ENCODE measurements at regions not wholly inside any gene's neighbourhood (a gene's known extent, or its start where the extent isn't known, plus 50 kb on each side); places are given as distances from the start of the nearest gene placed in this dataset.

DNA sequence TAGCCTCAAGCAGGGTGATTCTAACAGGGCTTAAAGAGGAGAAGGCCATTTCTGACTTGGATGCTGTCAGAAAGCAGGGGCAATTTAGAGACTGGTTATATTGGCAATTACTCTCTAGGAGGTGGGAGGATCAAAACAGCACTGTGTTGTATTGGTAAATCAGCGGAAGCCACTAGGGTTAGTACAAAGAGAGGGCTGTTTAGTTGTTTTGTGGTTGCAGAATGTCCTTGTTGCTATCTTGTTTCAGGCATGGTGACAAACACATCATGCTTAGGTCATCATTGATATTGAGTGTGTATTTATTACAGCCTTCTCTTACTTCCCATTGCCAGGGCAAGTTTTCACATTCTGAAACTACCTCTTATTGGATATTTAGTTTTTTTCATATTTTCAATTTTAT, 165.3 kb downstream of the TAF11L14 start:
- Histone ChIP-seq H3K4me1 (replicated peaks in 1 of 4; ENCODE audit: control insufficient read depth in 3 of 4, insufficient read depth in 4 of 4, low read length in 3 of 4) (peaks cover 0 to 6% (median 0%) of the 10 kb centered on the region in 4 experiments; a peak in 2 of 7 replicates), H3K18ac (ENCODE audit: extremely low read depth, low read length) (no peak overlapping the region), H4K91ac (replicated peaks; ENCODE audit: insufficient read length, low read length) (no peak overlapping the region), H2BK5ac (ENCODE audit: low read depth, low read length) (no peak overlapping the region), H4K5ac (ENCODE audit: insufficient read length, low read depth, low read length) (no peak overlapping the region), H4K8ac (ENCODE audit: extremely low read depth, insufficient read depth, low read length) (no peak overlapping the region), H3K4ac (replicated peaks; ENCODE audit: insufficient read length, low read depth, low read length) (no peak overlapping the region), H2BK120ac (replicated peaks; ENCODE audit: low read depth, low read length) (no peak overlapping the region), H3K9ac (replicated peaks in 1 of 4; ENCODE audit: extremely low read depth in 1 of 4, low read depth in 3 of 4, low read length in 3 of 4) (no peak overlapping the region), H3K36me3 (ENCODE audit: control insufficient read depth in 2 of 4, insufficient read depth in 4 of 4, low read length in 3 of 4) (no peaks in the 10 kb centered on the region; a peak in 1 of 8 replicates), H2BK20ac (ENCODE audit: low read length) (no peak overlapping the region), H3K9me3 (ENCODE audit: insufficient read depth in 2 of 2, low read depth in 1 of 2, low read length in 1 of 2) (no peaks in the 10 kb centered on the region), H3K14ac (ENCODE audit: insufficient read length) (no peak overlapping the region), H3K79me2 (ENCODE audit: control insufficient read depth in 1 of 2, insufficient read depth in 2 of 2, low read length in 2 of 2) (no peaks in the 10 kb centered on the region), H4K20me1 (replicated peaks in 1 of 2; ENCODE audit: control insufficient read depth in 1 of 2, insufficient read depth in 2 of 2, low read length in 2 of 2) (no peaks in the 10 kb centered on the region), H2BK15ac (ENCODE audit: low read length) (no peak overlapping the region), H3K4me3 (ENCODE audit: extremely low read depth in 1 of 4, insufficient read depth in 2 of 4, low read depth in 3 of 4, low read length in 4 of 4) (no peak overlapping the region), H2AFZ (ENCODE audit: low read length) (no peak overlapping the region), H3K27ac (ENCODE audit: low read depth, low read length) (no peak overlapping the region), H3K56ac (replicated peaks; ENCODE audit: insufficient read length, low read depth, low read length) (no peak overlapping the region), H3K27me3 (replicated peaks in 1 of 4; ENCODE audit: control insufficient read depth in 3 of 4, extremely low read depth in 1 of 4, insufficient read depth in 3 of 4, low read length in 3 of 4) (no peaks in the 10 kb centered on the region), H2AK5ac (ENCODE audit: low read depth, low read length) (no peak overlapping the region), H3K4me2 (ENCODE audit: insufficient read depth in 1 of 2, low read depth in 2 of 2, low read length in 2 of 2) (no peak overlapping the region), H3K23ac (ENCODE audit: insufficient read length) (no peak overlapping the region), H2BK12ac (ENCODE audit: low read depth, low read length) (no peak overlapping the region), H3K23me2 (ENCODE audit: low read depth, low read length) (no peaks in the 10 kb centered on the region), H3K79me1 (ENCODE audit: low read depth, low read length) (no peaks in the 10 kb centered on the region)
- no peak for TF ChIP-seq GTF2F1 (IDR thresholded peaks at IDR 0.05; ENCODE audit: borderline replicate concordance, low read depth, low read length)
- no peak for TF ChIP-seq KDM5A (IDR thresholded peaks at IDR 0.05; ENCODE audit: low read length)
- no peak for TF ChIP-seq JUND (IDR thresholded peaks at IDR 0.05; ENCODE audit: low read length)
- TF ChIP-seq RFX5 (IDR thresholded peaks at IDR 0.05; ENCODE audit: borderline replicate concordance, low read depth, low read length): no peak
- no peak for TF ChIP-seq POLR2AphosphoS5 (IDR thresholded peaks at IDR 0.05; ENCODE audit: low read depth, low read length)
- DNase-seq (ENCODE audit: low read depth in 1 of 2, low spot score in 2 of 2) (no peak), FAIRE-seq (no peak)
- ChIA-PET CTCF (ENCODE audit: partially characterized antibody) (no interaction called here), POLR2A (ENCODE audit: partially characterized antibody) (no interaction called here)
- 83% methylated on average over 1 of the region's 1 CpG; no CpG with 5 or more reads in 1 of the 2 experiments for WGBS, 2 experiments (ENCODE audit: extremely low coverage in 1 of 2, insufficient coverage in 1 of 2, insufficient read length in 1 of 2, insufficient replicate concordance in 2 of 2, low coverage in 1 of 2, low lambda C conversion rate in 2 of 2, missing lambda C conversion rate in 1 of 2)

All from H1 (cell line).